ENCODE measurements at regions not wholly inside any gene's neighbourhood (a gene's known extent, or its start where the extent isn't known, plus 50 kb on each side); places are given as distances from the start of the nearest gene placed in this dataset.

- Histone ChIP-seq H3F3A (ENCODE audit: low read length, unreplicated experiment) (no peaks in the 10 kb centered on the region), H3K9me2 (replicated peaks; ENCODE audit: low read length) (no peaks in the 10 kb centered on the region), H3K27me3 (ENCODE audit: low read length) (no peaks in the 10 kb centered on the region), H3K4me2 (ENCODE audit: low read length) (no peak overlapping the region), H3K4me3 (ENCODE audit: low read length) (no peak overlapping the region), H3K36me3 (ENCODE audit: low read depth, low read length) (no peaks in the 10 kb centered on the region), H2AFZ (ENCODE audit: low read length) (no peak overlapping the region), H3K27ac (ENCODE audit: low read length) (no peak overlapping the region), H3K9me3 (ENCODE audit: low read length) (no peaks in the 10 kb centered on the region), H3K9ac (ENCODE audit: low read length) (no peak overlapping the region), H4K20me1 (ENCODE audit: low read length) (no peaks in the 10 kb centered on the region), H3K4me1 (ENCODE audit: insufficient read depth, low read length) (peaks cover 26% of the 10 kb centered on the region), H3K79me2 (ENCODE audit: low read length) (no peaks in the 10 kb centered on the region)
- intact Hi-C loops (cut with micrococcal nuclease): no loop called here
- DNase-seq (no peak), ATAC-seq (no peak)
- CTCF ChIA-PET: no interaction called here
- no TSS peak for BruUV-seq (replicated peaks)
- POLR2A ChIA-PET (ENCODE audit: unreplicated experiment): no interaction called here
- no peak for TF ChIP-seq CTCF (conservative IDR thresholded peaks at IDR 0.05; ENCODE audit: low read depth, low read length)
Measured at GRCh38 chr13:104004572-104004971, 938.4 kb upstream of the SLC10A2 start.

DNA sequence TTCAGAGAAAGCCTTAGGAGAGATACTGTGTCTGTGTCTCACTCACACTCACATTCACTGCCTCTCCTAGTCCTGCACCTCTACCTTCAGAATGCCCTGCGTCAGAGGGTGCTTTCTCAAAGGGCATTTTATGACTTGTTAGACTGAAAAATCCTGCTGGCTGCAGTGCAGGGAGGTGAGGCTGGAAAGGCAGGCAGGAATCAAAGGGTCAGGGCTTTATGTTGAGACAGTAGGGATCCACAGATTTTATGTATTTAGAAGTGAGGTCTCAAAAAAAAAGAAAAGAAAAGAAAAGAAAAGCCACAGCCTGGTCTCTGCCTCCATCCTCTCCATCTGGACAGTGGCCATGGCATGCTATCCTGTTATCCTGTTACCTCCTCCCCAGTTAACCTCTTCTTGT, 936.0 kb upstream of the SLC10A2 start:
- no peak overlapping the region for H2AFZ ChIP-seq (ENCODE audit: low read length)
- H3K4me2 ChIP-seq (ENCODE audit: low read length): no peak overlapping the region
- H3K79me2 ChIP-seq (ENCODE audit: low read length): no peaks in the 10 kb centered on the region
- no peaks in the 10 kb centered on the region for H3K27me3 ChIP-seq (ENCODE audit: low read length)
- DNase-seq (no peak), ATAC-seq (no peak)
- H3K4me3 ChIP-seq (ENCODE audit: low read length): no peak overlapping the region
- H3F3A ChIP-seq (ENCODE audit: low read length, unreplicated experiment): no peaks in the 10 kb centered on the region
- H3K9me2 ChIP-seq (replicated peaks; ENCODE audit: low read length): no peaks in the 10 kb centered on the region
- ChIA-PET POLR2A (ENCODE audit: unreplicated experiment) (no interaction called here), CTCF (no interaction called here)
- no peak overlapping the region for H3K27ac ChIP-seq (ENCODE audit: low read length)
- no peaks in the 10 kb centered on the region for H3K9me3 ChIP-seq (ENCODE audit: low read length)
- BruUV-seq (replicated peaks): no TSS peak
- H4K20me1 ChIP-seq (ENCODE audit: low read length): no peaks in the 10 kb centered on the region
- TF ChIP-seq EZH2 (IDR thresholded peaks at IDR 0.05; ENCODE audit: low read length, unreplicated experiment): no peak
- TF ChIP-seq EZH2phosphoT487 (IDR thresholded peaks at IDR 0.05; ENCODE audit: borderline replicate concordance, low read length): no peak
- no peak for TF ChIP-seq CTCF (conservative IDR thresholded peaks at IDR 0.05; ENCODE audit: low read depth, low read length)
- intact Hi-C loops (cut with micrococcal nuclease): no loop called here
- no peaks in the 10 kb centered on the region for H3K36me3 ChIP-seq (ENCODE audit: low read depth, low read length)
- H3K9ac ChIP-seq (ENCODE audit: low read length): no peak overlapping the region
- H3K4me1 ChIP-seq (ENCODE audit: insufficient read depth, low read length): peaks cover 10% of the 10 kb centered on the region

DNA sequence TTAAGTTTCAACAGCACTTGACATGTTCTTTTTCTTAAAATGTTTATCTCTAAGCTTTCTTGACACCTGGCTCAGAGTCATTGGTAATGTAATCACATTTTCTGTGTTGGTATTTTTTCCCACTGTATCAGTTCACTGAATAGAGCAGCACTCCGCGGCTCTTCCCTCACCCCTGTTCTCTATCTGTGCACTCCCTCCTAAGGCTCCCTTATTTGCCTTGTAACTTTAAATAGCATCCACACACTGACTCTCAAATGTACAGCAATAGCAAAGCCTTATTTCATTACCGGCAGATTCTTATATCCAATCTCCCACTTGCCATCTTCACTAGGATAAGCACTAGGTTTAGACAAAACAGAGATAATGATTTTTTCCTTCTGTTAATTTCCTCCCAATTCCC, 935.5 kb upstream of the SLC10A2 start:
- ChIA-PET POLR2A (ENCODE audit: unreplicated experiment) (no interaction called here), CTCF (no interaction called here)
- Histone ChIP-seq H3K9ac (ENCODE audit: low read length) (no peak overlapping the region), H3K4me2 (ENCODE audit: low read length) (no peak overlapping the region), H3K9me2 (replicated peaks; ENCODE audit: low read length) (no peaks in the 10 kb centered on the region), H4K20me1 (ENCODE audit: low read length) (no peaks in the 10 kb centered on the region), H3F3A (ENCODE audit: low read length, unreplicated experiment) (no peaks in the 10 kb centered on the region), H3K9me3 (ENCODE audit: low read length) (no peaks in the 10 kb centered on the region), H3K27me3 (ENCODE audit: low read length) (no peaks in the 10 kb centered on the region), H3K4me3 (ENCODE audit: low read length) (no peak overlapping the region), H3K36me3 (ENCODE audit: low read depth, low read length) (no peaks in the 10 kb centered on the region), H2AFZ (ENCODE audit: low read length) (no peak overlapping the region), H3K27ac (ENCODE audit: low read length) (no peak overlapping the region), H3K79me2 (ENCODE audit: low read length) (no peaks in the 10 kb centered on the region), H3K4me1 (ENCODE audit: insufficient read depth, low read length) (peaks cover 6% of the 10 kb centered on the region)
- ATAC-seq (no peak), DNase-seq (no peak)
- intact Hi-C loops (cut with micrococcal nuclease): no loop called here
- no peak for TF ChIP-seq EZH2 (IDR thresholded peaks at IDR 0.05; ENCODE audit: low read length, unreplicated experiment)
- TF ChIP-seq EZH2phosphoT487 (IDR thresholded peaks at IDR 0.05; ENCODE audit: borderline replicate concordance, low read length): no peak
- no peak for TF ChIP-seq CTCF (conservative IDR thresholded peaks at IDR 0.05; ENCODE audit: low read depth, low read length)
- BruUV-seq (replicated peaks): no TSS peak
